Lung (tissue), 11 donors: ENCODE measurements at regions not wholly inside any gene's neighbourhood (a gene's known extent, or its start where the extent isn't known, plus 50 kb on each side); places are given as distances from the start of the nearest gene placed in this dataset.

Source experiments
- ATAC-seq: fragments of 200-7000 bp; cut with Tn5 transposase; one replicate; pipeline ENCODE4 v1.9.1; 2020; ENCODE audit warnings: moderate number of reproducible peaks; ENCODE audit not compliant: insufficient read depth, low FRiP score
- DNase-seq, 3 donors: peaks; one replicate each; pipeline ENCODE4 v3.0.0-alpha.2; 2013 to 2017
- H3K27ac ChIP-seq, 2 donors: one replicate each; pipeline ENCODE4 v1.5.1; 2013; ENCODE audit warnings: mild to moderate bottlenecking in 2 of 2, moderate library complexity in 2 of 2, control low read depth in 1 of 2, inconsistent platforms in 1 of 2, low read depth in 1 of 2, low read length in 1 of 2
- H3K27me3 ChIP-seq, 3 donors: one replicate each; pipeline ENCODE4 v1.5.1; 2013; ENCODE audit warnings: low read length in 2 of 3; ENCODE audit not compliant: control insufficient read depth in 3 of 3, insufficient read depth in 3 of 3
- H3K36me3 ChIP-seq, 4 donors: one replicate each; pipeline ENCODE4 v1.5.1; 2013; ENCODE audit warnings: low read length in 4 of 4, mild to moderate bottlenecking in 1 of 4, moderate library complexity in 1 of 4; ENCODE audit not compliant: control insufficient read depth in 4 of 4, insufficient read depth in 4 of 4
- H3K4me1 ChIP-seq, 5 donors: one replicate each; pipeline ENCODE4 v1.5.1; 2013; ENCODE audit warnings: low read length in 5 of 5, mild to moderate bottlenecking in 2 of 5, moderate library complexity in 1 of 5; ENCODE audit not compliant: control insufficient read depth in 5 of 5, insufficient read depth in 5 of 5
- H3K4me3 ChIP-seq: one replicate; pipeline ENCODE4 v1.5.1; 2013; ENCODE audit warnings: mild to moderate bottlenecking, control low read depth, moderate library complexity
- H3K9ac ChIP-seq, 2 donors: one replicate each; pipeline ENCODE4 v1.5.1; 2013; ENCODE audit warnings: low read length in 2 of 2, control low read depth in 1 of 2; ENCODE audit not compliant: insufficient read depth in 1 of 2
- H3K9me3 ChIP-seq, 4 donors: one replicate each; pipeline ENCODE4 v1.5.1; 2013; ENCODE audit warnings: low read length in 3 of 4, mild to moderate bottlenecking in 1 of 4, moderate library complexity in 1 of 4; ENCODE audit not compliant: control insufficient read depth in 4 of 4, insufficient read depth in 3 of 4
- CTCF ChIP-seq: IDR thresholded peaks from 2 replicates; pipeline ENCODE4 v1.5.1; 2012; ENCODE audit warnings: mild to moderate bottlenecking; ENCODE audit errors: control extremely low read depth, extremely low read depth
- WGBS, 2 donors: extraction: QIAGEN DNeasy Blood & Tissue Kit; methylation state at CpG; one replicate each; pipeline ENCODE4 v1.1.7; 2013; 5-methylcytosine and 5-hydroxymethylcytosine counted together
- donor health status: control.
- donor health status: control.
- donor health status: Bipolar disorder and iron deficiency.
- donor health status: healthy.
- donor health status: DM: yes; HTN: yes; CAD: no.

- DNase-seq (no peak), ATAC-seq (no peak)
- Histone ChIP-seq H3K27ac (no peak overlapping the region), H3K4me1 (no peaks in the 10 kb centered on the region), H3K36me3 (no peaks in the 10 kb centered on the region), H3K4me3 (no peak overlapping the region), H3K9ac (no peak overlapping the region), H3K9me3 (peaks cover 0 to 2% (median under 1%) of the 10 kb centered on the region in 4 donors), H3K27me3 (no peaks in the 10 kb centered on the region)
- no peak for TF ChIP-seq CTCF
- 87 to 89% methylated on average over 3 of the region's 4 CpGs for WGBS, 2 donors
Measured at GRCh38 chr3:160065786-160066185, 77.2 kb downstream of the IL12A start.

- no peak overlapping the region for H3K9ac ChIP-seq
- no peaks in the 10 kb centered on the region for H3K36me3 ChIP-seq
- ATAC-seq: no peak
- TF ChIP-seq CTCF: no peak
- no peak overlapping the region for H3K27ac ChIP-seq
- 33 to 38% methylated on average over 3 of the region's 3 CpGs for WGBS, 2 donors
- no peaks in the 10 kb centered on the region for H3K4me1 ChIP-seq
- peaks cover 0 to 3% (median 0%) of the 10 kb centered on the region in 4 donors for H3K9me3 ChIP-seq
- no peaks in the 10 kb centered on the region for H3K27me3 ChIP-seq
- no peak for DNase-seq
- no peak overlapping the region for H3K4me3 ChIP-seq
Measured at GRCh38 chr3:160069986-160070385, 81.4 kb downstream of the IL12A start.

- 88 to 91% methylated on average over 3 of the region's 3 CpGs for WGBS, 2 donors
- Histone ChIP-seq H3K9ac (no peak overlapping the region), H3K4me1 (no peaks in the 10 kb centered on the region), H3K36me3 (no peaks in the 10 kb centered on the region), H3K4me3 (no peak overlapping the region), H3K27me3 (no peaks in the 10 kb centered on the region), H3K27ac (no peak overlapping the region), H3K9me3 (peaks cover 0 to 4% (median 0%) of the 10 kb centered on the region in 4 donors)
- DNase-seq: no peak
- TF ChIP-seq CTCF: no peak
- no peak for ATAC-seq
Measured at GRCh38 chr3:160076519-160076918, 87.9 kb downstream of the IL12A start.

GRCh38 chr3:160078533-160078932, 89.9 kb downstream of the IL12A start:
- Histone ChIP-seq H3K4me1 (no peaks in the 10 kb centered on the region), H3K9me3 (peaks cover 0 to 4% (median 0%) of the 10 kb centered on the region in 4 donors), H3K9ac (no peak overlapping the region), H3K4me3 (no peak overlapping the region), H3K27ac (no peak overlapping the region), H3K27me3 (no peaks in the 10 kb centered on the region), H3K36me3 (no peaks in the 10 kb centered on the region)
- WGBS, 2 donors: 95 to 96% methylated on average over 3 of the region's 3 CpGs
- ATAC-seq (no peak), DNase-seq (no peak)
- no peak for TF ChIP-seq CTCF
